ENCODE measurements at regions not wholly inside any gene's neighbourhood (a gene's known extent, or its start where the extent isn't known, plus 50 kb on each side); places are given as distances from the start of the nearest gene placed in this dataset. TPM values are rescaled to one million over a fixed set of nuclear protein-coding genes. Genes with fewer than 3 reads are reported as not detected.
"Not testable (repeated sequence)": the region's sequence is repeated elsewhere in the genome, so short reads cannot be mapped to it uniquely, and the experiment has no call there.

DNA sequence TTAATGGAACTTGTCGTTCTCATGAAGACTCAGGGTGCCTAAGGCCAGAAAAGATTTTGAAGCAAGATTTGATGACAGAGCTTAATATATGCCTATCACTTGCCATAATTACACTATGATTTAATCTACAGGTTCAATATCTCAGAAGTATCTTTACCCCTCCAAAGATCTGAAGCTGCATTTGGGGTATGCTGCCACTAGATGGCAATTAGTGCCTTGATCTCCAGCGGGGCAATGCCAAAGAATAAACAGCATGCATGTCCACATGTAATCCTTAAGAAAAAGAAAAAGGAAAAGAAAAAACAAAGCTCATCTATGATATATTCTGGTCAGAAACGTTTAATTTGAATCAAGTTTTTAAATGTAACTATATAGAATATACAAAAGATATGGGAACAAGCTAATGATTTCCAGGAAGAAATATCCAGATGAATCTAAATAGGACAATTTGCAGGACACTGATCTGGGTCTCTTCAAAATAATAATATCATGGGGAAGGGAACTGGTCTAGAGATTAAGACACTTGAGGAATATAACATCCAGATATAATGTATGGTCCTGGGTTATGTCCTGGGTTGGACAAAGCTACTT lies 55.0 kb upstream of the SOX14 start:
- intact Hi-C loops (cut with micrococcal nuclease), result no loop called here
- Mint-ChIP-seq H3K27me3 (ENCODE audit: low read depth in 3 of 3) (peaks cover 0 to 3% (median 2%) of the 10 kb centered on the region in 3 donors), H3K4me3 (no peak overlapping the region), H3K4me1 (no peaks in the 10 kb centered on the region), H3K27ac (no peak overlapping the region), H3K9me3 (peaks cover 0 to 7% (median 3%) of the 10 kb centered on the region in 7 donors), H3K36me3 (no peaks in the 10 kb centered on the region)
- Histone ChIP-seq H3K9ac (ENCODE audit: insufficient read depth, low read length, poor library complexity, severe bottlenecking) (no peak overlapping the region), H3K4me2 (replicated peaks; ENCODE audit: extremely low read depth, low read length, poor library complexity, severe bottlenecking) (no peak overlapping the region), H4K20me1 (ENCODE audit: insufficient read depth, low read length) (no peaks in the 10 kb centered on the region), H3K27ac (ENCODE audit: low read depth in 1 of 2, low read length in 2 of 2) (no peak overlapping the region), H2AFZ (ENCODE audit: insufficient read depth, low read depth, low read length, poor library complexity, severe bottlenecking) (no peak overlapping the region), H3K27me3 (ENCODE audit: control insufficient read depth in 2 of 2, insufficient read depth in 2 of 2, low read length in 2 of 2) (no peaks in the 10 kb centered on the region), H3K9me3 (replicated peaks in 1 of 2; ENCODE audit: control insufficient read depth in 1 of 2, insufficient read depth in 1 of 2, low read length in 2 of 2) (peaks cover 0 to 5% of the 10 kb centered on the region in 2 donors), H3K4me3 (replicated peaks in 1 of 3; ENCODE audit: low read depth in 2 of 3, low read length in 3 of 3) (no peak overlapping the region), H3K4me1 (ENCODE audit: control insufficient read depth in 1 of 2, insufficient read depth in 2 of 2, low read length in 2 of 2) (no peaks in the 10 kb centered on the region), H3K79me2 (ENCODE audit: insufficient read depth, low read length) (no peaks in the 10 kb centered on the region), H3K36me3 (replicated peaks in 1 of 2; ENCODE audit: control insufficient read depth in 1 of 2, insufficient read depth in 2 of 2, low read length in 2 of 2) (no peaks in the 10 kb centered on the region)
- TF ChIP-seq CTCF (IDR thresholded peaks at IDR 0.05), result no peak
- WGBS (ENCODE audit: insufficient coverage), result no CpG with 5 or more reads among the region's 3 CpGs
- DNase-seq, result no peak

- H3K36me3 Mint-ChIP-seq; H3K36me3 ChIP-seq (replicated peaks in 1 of 2; ENCODE audit: control insufficient read depth in 1 of 2, insufficient read depth in 2 of 2, low read length in 2 of 2); H3K27ac Mint-ChIP-seq; H3K9ac ChIP-seq (ENCODE audit: insufficient read depth, low read length, poor library complexity, severe bottlenecking); H3K4me3 Mint-ChIP-seq; H3K27me3 Mint-ChIP-seq (ENCODE audit: low read depth in 3 of 3); H3K27me3 ChIP-seq (ENCODE audit: control insufficient read depth in 2 of 2, insufficient read depth in 2 of 2, low read length in 2 of 2); H3K4me2 ChIP-seq (replicated peaks; ENCODE audit: extremely low read depth, low read length, poor library complexity, severe bottlenecking); H4K20me1 ChIP-seq (ENCODE audit: insufficient read depth, low read length); H3K4me3 ChIP-seq (replicated peaks in 1 of 3; ENCODE audit: low read depth in 2 of 3, low read length in 3 of 3); DNase-seq; H3K27ac ChIP-seq (ENCODE audit: low read depth in 1 of 2, low read length in 2 of 2); H2AFZ ChIP-seq (ENCODE audit: insufficient read depth, low read depth, low read length, poor library complexity, severe bottlenecking); H3K79me2 ChIP-seq (ENCODE audit: insufficient read depth, low read length); H3K4me1 Mint-ChIP-seq; intact Hi-C loops (cut with micrococcal nuclease); H3K4me1 ChIP-seq (ENCODE audit: control insufficient read depth in 1 of 2, insufficient read depth in 2 of 2, low read length in 2 of 2): not testable (repeated sequence)
- peaks cover 0 to 12% of the 10 kb centered on the region in 2 donors for H3K9me3 ChIP-seq (replicated peaks in 1 of 2; ENCODE audit: control insufficient read depth in 1 of 2, insufficient read depth in 1 of 2, low read length in 2 of 2)
- WGBS (ENCODE audit: insufficient coverage), result 90% methylated on average over 3 of the region's 6 CpGs
- H3K9me3 Mint-ChIP-seq, result peaks cover 0 to 13% (median 4%) of the 10 kb centered on the region in 7 donors
Measured at GRCh38 chr3:137713965-137714364, 50.1 kb upstream of the SOX14 start.

Small RNA genes lying in the stretch of these regions (small RNA-seq; reads per million reads assigned to genes)
- gene RNA5SP142 (ENCODE audit: insufficient read length, low read depth), result not detected

Measured in CD14-positive monocyte (primary cell).